ENCODE measurements at regions not wholly inside any gene's neighbourhood (a gene's known extent, or its start where the extent isn't known, plus 50 kb on each side); places are given as distances from the start of the nearest gene placed in this dataset.

- no peak for TF ChIP-seq EWSR1 (IDR thresholded peaks at IDR 0.05; ENCODE audit: borderline replicate concordance, low read depth, partially characterized antibody)
- TF ChIP-seq SNRNP70 (optimal IDR thresholded peaks at IDR 0.05; ENCODE audit: low read depth, low read length): no peak
- no peak for TF ChIP-seq ZNF174 (CRISPR knock-in tag; IDR thresholded peaks at IDR 0.05)
- no peak for TF ChIP-seq HDAC3 (IDR thresholded peaks at IDR 0.05; ENCODE audit: borderline replicate concordance, partially characterized antibody)
- no peak for TF ChIP-seq ZFP1 (CRISPR knock-in tag; IDR thresholded peaks at IDR 0.05)
- TF ChIP-seq STAT5B (CRISPR knock-in tag; IDR thresholded peaks at IDR 0.05): no peak
- no peak for TF ChIP-seq ARHGAP35 (IDR thresholded peaks at IDR 0.05; ENCODE audit: partially characterized antibody)
- TF ChIP-seq, protein P1, sequence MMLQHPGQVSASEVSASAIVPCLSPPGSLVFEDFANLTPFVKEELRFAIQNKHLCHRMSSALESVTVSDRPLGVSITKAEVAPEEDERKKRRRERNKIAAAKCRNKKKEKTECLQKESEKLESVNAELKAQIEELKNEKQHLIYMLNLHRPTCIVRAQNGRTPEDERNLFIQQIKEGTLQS (IDR thresholded peaks at IDR 0.05): no peak
- TF ChIP-seq, protein P1 (CRISPR knock-in tag; conservative IDR thresholded peaks at IDR 0.05): no peak
- no peak for TF ChIP-seq ZBTB34 (CRISPR knock-in tag; IDR thresholded peaks at IDR 0.05)
- no peak for TF ChIP-seq ETS2 (tag; IDR thresholded peaks at IDR 0.05; ENCODE audit: borderline replicate concordance, poor library complexity, severe bottlenecking)
- TF ChIP-seq CTCF (IDR thresholded peaks at IDR 0.05 in 2 of 3, conservative IDR thresholded peaks at IDR 0.05 in 1 of 3; ENCODE audit: insufficient read depth in 2 of 3, low read depth in 1 of 3, low read length in 3 of 3): no peak
- TF ChIP-seq ETV5 (CRISPR knock-in tag; IDR thresholded peaks at IDR 0.05; ENCODE audit: low read depth): no peak
These were observed 121.1 kb upstream of the NPHP3 start for GRCh38 chr3:132843349-132843748.
